ENCODE measurements at regions not wholly inside any gene's neighbourhood (a gene's known extent, or its start where the extent isn't known, plus 50 kb on each side); places are given as distances from the start of the nearest gene placed in this dataset.

- no peak for TF ChIP-seq CTCF (IDR thresholded peaks at IDR 0.05; ENCODE audit: insufficient read depth, low read depth, low read length)
- no peak for TF ChIP-seq EZH2 (IDR thresholded peaks at IDR 0.05; ENCODE audit: insufficient read depth, low read length)
Measured at GRCh38 chr16:85187886-85188285, 75.6 kb upstream of the CIBAR2 start.
